CD4-positive, CD25-positive, alpha-beta regulatory T cell (primary cell): ENCODE measurements at regions not wholly inside any gene's neighbourhood (a gene's known extent, or its start where the extent isn't known, plus 50 kb on each side); places are given as distances from the start of the nearest gene placed in this dataset.

Experiments
- ATAC-seq, 2 donors: fragments of 150-1000 bp; cut with Tn5 transposase; one replicate each; pipeline ENCODE4 v1.10.0; 2021; ENCODE audit warnings: low read depth in 2 of 2, moderate number of reproducible peaks in 2 of 2, moderate library complexity in 1 of 2
- DNase-seq, 3 donors: peaks; one replicate each; pipeline versions ENCODE4 v3.0.0 to v3.0.0-alpha.2; 2012 to 2022; ENCODE audit warnings: mixed read lengths in 1 of 3
- H3K27ac ChIP-seq: one replicate; pipeline ENCODE4 v1.7.0; 2013; ENCODE audit warnings: mild to moderate bottlenecking, low read length; ENCODE audit not compliant: insufficient read depth, poor library complexity, severe bottlenecking
- H3K27me3 ChIP-seq: one replicate; pipeline ENCODE4 v1.7.0; 2013; ENCODE audit warnings: low read length; ENCODE audit not compliant: control insufficient read depth, insufficient read depth
- H3K36me3 ChIP-seq: one replicate; pipeline ENCODE4 v1.7.0; 2013; ENCODE audit warnings: mild to moderate bottlenecking, low read length, moderate library complexity; ENCODE audit not compliant: control insufficient read depth, insufficient read depth
- H3K4me1 ChIP-seq: 2 replicates; pipeline ENCODE4 v1.7.0; 2013; ENCODE audit warnings: mild to moderate bottlenecking, low read length; ENCODE audit not compliant: insufficient read depth, control insufficient read depth, poor library complexity, severe bottlenecking
- H3K4me3 ChIP-seq: one replicate; pipeline ENCODE4 v1.7.0; 2013; ENCODE audit warnings: low read depth, mild to moderate bottlenecking, low read length, moderate library complexity
- H3K9me3 ChIP-seq, 2 experiments: 1 replicate in 1 of 2; 2 replicates in 1 of 2; pipeline ENCODE4 v1.7.0; 2013; ENCODE audit warnings: low read length in 2 of 2, mild to moderate bottlenecking in 1 of 2, moderate library complexity in 1 of 2; ENCODE audit not compliant: control insufficient read depth in 2 of 2
- H3K27ac Mint-ChIP-seq, 3 donors: one replicate each; pipeline ENCODE4 v1.8.0; 2020 to 2022; ENCODE audit warnings: mild to moderate bottlenecking in 3 of 3, mixed read lengths in 3 of 3, moderate library complexity in 2 of 3
- H3K27me3 Mint-ChIP-seq: one replicate; pipeline ENCODE4 v1.8.0; 2022; ENCODE audit warnings: mild to moderate bottlenecking, mixed read lengths
- H3K36me3 Mint-ChIP-seq: one replicate; pipeline ENCODE4 v1.8.0; 2020; ENCODE audit warnings: mixed read lengths
- H3K4me1 Mint-ChIP-seq, 4 donors: one replicate each; pipeline ENCODE4 v1.8.0; 2020 to 2022; ENCODE audit warnings: mixed read lengths in 4 of 4, mild to moderate bottlenecking in 1 of 4
- H3K4me3 Mint-ChIP-seq, 4 donors: one replicate each; pipeline ENCODE4 v1.8.0; 2020 to 2022; ENCODE audit warnings: mild to moderate bottlenecking in 4 of 4, mixed read lengths in 4 of 4, moderate library complexity in 3 of 4
- H3K9me3 Mint-ChIP-seq, 7 donors: one replicate each; pipeline ENCODE4 v1.8.0; 2020 to 2022; ENCODE audit warnings: mixed read lengths in 7 of 7, mild to moderate bottlenecking in 3 of 7, moderate library complexity in 2 of 7

DNA sequence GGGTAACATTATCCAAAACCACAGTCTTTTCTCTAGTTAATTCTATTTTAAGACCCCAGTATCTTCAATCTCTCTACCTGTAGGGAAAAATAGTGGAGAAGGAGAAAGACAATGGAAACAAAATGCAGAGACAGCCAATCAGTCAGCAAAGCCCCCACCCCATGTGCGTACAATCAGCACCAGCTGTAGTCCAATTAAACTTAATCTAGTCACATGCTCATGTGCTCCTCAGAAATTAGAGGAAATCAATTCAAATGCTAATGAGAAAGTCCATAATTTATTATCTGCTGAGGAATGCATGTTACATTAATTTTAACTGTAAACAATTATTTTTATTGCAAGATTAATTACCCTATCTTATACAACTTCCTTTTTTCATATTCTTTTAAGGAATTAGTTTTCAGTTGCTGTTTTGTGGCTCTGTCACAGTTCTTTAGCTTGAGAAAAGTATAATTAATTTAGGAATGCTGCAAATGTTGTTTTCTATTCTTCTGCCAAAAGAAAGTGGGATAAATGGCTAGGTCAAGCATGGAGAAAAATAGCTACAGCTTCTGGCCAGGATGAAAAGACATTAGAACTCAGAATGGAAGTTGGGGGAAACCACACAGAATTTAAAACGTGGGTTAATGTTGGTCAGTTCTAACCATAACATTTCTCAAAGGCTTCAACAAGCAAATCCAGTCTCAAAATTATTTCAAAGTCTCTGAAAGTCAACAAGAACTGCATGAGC lies 232.4 kb upstream of the HNRNPA3 start:
- Histone ChIP-seq H3K4me3 (no peak overlapping the region), H3K27me3 (peaks cover 18% of the 10 kb centered on the region), H3K4me1 (no peaks in the 10 kb centered on the region), H3K9me3 (no peaks in the 10 kb centered on the region), H3K36me3 (no peaks in the 10 kb centered on the region), H3K27ac (no peak overlapping the region)
- Mint-ChIP-seq H3K36me3 (no peaks in the 10 kb centered on the region), H3K9me3 (peaks cover 0 to 1% (median 0%) of the 10 kb centered on the region in 7 donors), H3K4me1 (peaks cover 0 to 5% (median 0%) of the 10 kb centered on the region in 4 donors), H3K27ac (no peak overlapping the region), H3K27me3 (peaks cover 33% of the 10 kb centered on the region), H3K4me3 (no peak overlapping the region)
- DNase-seq (no peak), ATAC-seq (no peak)

DNA sequence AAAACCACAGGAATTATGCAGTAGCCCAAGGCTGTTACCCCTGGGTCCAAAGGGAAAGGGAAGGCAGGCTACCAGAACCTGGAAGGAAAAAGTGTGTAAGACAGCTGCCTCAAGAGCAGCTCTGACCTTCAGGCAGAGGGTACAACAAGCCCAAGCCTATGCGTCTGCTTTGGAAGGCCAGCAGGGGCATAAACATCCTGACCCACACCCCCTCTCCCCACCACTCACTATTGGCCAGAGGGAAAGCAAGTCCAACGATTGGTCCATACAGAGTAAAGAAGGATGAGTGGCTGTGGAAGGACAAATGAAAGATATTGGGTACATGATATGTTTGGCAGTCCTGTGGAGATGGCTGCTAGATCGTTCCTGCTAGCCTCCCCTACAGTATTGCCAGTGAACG lies 227.6 kb upstream of the HNRNPA3 start:
- no peak for ATAC-seq
- no peaks in the 10 kb centered on the region for H3K36me3 ChIP-seq
- no peaks in the 10 kb centered on the region for H3K36me3 Mint-ChIP-seq

DNA sequence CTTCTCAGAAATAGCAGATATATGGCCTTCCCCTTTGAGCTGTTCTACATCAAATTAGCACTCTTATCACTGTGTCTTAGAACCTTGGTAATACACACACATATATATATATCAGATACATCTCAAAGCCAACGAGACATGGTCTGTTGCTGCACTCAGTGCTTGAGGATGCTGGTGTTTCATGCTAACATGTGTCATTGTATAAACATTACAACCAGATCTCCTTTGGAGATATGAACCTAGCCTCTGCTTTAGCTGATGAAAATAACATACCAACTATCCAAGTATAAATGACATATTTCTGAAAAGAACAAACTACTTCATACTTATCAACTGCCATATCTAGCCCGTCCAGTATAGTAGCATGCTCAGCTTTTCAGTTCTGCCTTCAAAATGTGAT lies 226.7 kb upstream of the HNRNPA3 start:
- no peaks in the 10 kb centered on the region for H3K4me1 ChIP-seq
- H3K4me3 Mint-ChIP-seq: no peak overlapping the region
- no peaks in the 10 kb centered on the region for H3K9me3 ChIP-seq
- peaks cover 0 to 5% (median 0%) of the 10 kb centered on the region in 4 donors for H3K4me1 Mint-ChIP-seq
- H3K27me3 Mint-ChIP-seq: peaks cover 56% of the 10 kb centered on the region
- H3K36me3 ChIP-seq: no peaks in the 10 kb centered on the region
- no peak overlapping the region for H3K27ac ChIP-seq
- DNase-seq (no peak), ATAC-seq (no peak)
- no peaks in the 10 kb centered on the region for H3K36me3 Mint-ChIP-seq
- H3K4me3 ChIP-seq: no peak overlapping the region
- H3K27me3 ChIP-seq: peaks cover 40% of the 10 kb centered on the region
- peaks cover 0 to 2% (median 0%) of the 10 kb centered on the region in 7 donors for H3K9me3 Mint-ChIP-seq
- peak overlapping the region in 1 of 3 donors; percentile 0 for H3K27ac Mint-ChIP-seq

More for the DNA sequence above, 227.6 kb upstream of the HNRNPA3 start:
- H3K4me3 Mint-ChIP-seq: no peak overlapping the region
- no peak for DNase-seq
- Histone ChIP-seq H3K4me1 (no peaks in the 10 kb centered on the region), H3K27me3 (peaks cover 40% of the 10 kb centered on the region), H3K4me3 (no peak overlapping the region), H3K27ac (no peak overlapping the region), H3K9me3 (no peaks in the 10 kb centered on the region)
- H3K27ac Mint-ChIP-seq: no peak overlapping the region
- H3K4me1 Mint-ChIP-seq: peaks cover 0 to 5% (median 0%) of the 10 kb centered on the region in 4 donors
- H3K9me3 Mint-ChIP-seq: peaks cover 0 to 2% (median 0%) of the 10 kb centered on the region in 7 donors
- H3K27me3 Mint-ChIP-seq: peaks cover 56% of the 10 kb centered on the region

DNA sequence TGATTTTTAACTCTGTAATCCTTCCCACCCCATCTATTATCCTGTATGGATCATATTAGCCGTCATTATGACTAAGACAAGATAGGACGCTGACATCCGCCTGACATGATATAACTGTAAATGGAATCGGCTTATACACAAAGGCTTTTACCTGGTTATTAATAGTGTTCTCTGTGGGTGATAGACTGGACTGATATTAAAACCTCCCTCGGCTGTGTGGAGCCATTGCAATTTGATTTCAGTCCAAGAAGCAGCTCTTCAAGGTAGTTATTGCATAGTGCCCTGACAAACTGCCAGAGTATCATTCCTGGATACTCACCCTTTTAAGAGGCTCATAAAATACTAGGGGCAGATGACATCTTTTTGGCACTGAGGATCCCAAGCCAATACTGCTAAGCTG lies 226.1 kb upstream of the HNRNPA3 start:
- DNase-seq (no peak), ATAC-seq (no peak)
- H3K27me3 Mint-ChIP-seq: peaks cover 57% of the 10 kb centered on the region
- H3K4me1 Mint-ChIP-seq: peaks cover 0 to 1% (median 0%) of the 10 kb centered on the region in 4 donors
- H3K9me3 ChIP-seq: no peaks in the 10 kb centered on the region
- H3K27ac ChIP-seq: no peak overlapping the region
- no peaks in the 10 kb centered on the region for H3K4me1 ChIP-seq
- no peaks in the 10 kb centered on the region for H3K36me3 ChIP-seq
- H3K4me3 Mint-ChIP-seq: no peak overlapping the region
- H3K27ac Mint-ChIP-seq: no peak overlapping the region
- H3K27me3 ChIP-seq: peaks cover 39% of the 10 kb centered on the region
- peaks cover 0 to 2% (median 0%) of the 10 kb centered on the region in 7 donors for H3K9me3 Mint-ChIP-seq
- no peak overlapping the region for H3K4me3 ChIP-seq
- no peaks in the 10 kb centered on the region for H3K36me3 Mint-ChIP-seq

DNA sequence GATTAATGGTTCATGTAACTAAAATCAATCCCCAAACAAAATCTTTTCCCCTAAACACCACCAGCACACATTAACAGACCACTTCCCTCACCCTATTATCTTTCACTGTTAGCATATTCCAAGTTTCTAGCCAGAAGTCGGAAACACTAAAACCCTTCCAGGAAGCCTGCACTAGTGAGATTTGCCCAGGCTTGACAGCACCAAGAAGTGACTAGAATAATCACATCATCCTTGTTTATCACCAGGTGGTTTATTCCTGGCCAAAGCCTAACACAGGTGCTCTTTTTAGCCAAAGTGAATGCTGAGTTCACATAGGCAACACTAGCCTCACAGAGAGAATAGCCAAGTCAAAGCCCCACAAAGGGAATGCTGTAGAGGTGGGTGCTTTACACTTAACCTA lies 221.2 kb upstream of the HNRNPA3 start:
- H3K4me1 Mint-ChIP-seq: peaks cover 0 to 4% (median 0%) of the 10 kb centered on the region in 4 donors
- Histone ChIP-seq H3K4me1 (no peaks in the 10 kb centered on the region), H3K27me3 (peaks cover 27% of the 10 kb centered on the region), H3K27ac (no peak overlapping the region), H3K9me3 (no peaks in the 10 kb centered on the region), H3K4me3 (no peak overlapping the region), H3K36me3 (no peaks in the 10 kb centered on the region)
- peaks cover 0 to 6% (median 2%) of the 10 kb centered on the region in 7 donors for H3K9me3 Mint-ChIP-seq
- peak overlapping the region in 1 of 3 donors; percentile 16 for H3K27ac Mint-ChIP-seq
- ATAC-seq: no peak
- no peaks in the 10 kb centered on the region for H3K36me3 Mint-ChIP-seq
- DNase-seq: no peak
- no peak overlapping the region for H3K4me3 Mint-ChIP-seq
- peaks cover 36% of the 10 kb centered on the region for H3K27me3 Mint-ChIP-seq

DNA sequence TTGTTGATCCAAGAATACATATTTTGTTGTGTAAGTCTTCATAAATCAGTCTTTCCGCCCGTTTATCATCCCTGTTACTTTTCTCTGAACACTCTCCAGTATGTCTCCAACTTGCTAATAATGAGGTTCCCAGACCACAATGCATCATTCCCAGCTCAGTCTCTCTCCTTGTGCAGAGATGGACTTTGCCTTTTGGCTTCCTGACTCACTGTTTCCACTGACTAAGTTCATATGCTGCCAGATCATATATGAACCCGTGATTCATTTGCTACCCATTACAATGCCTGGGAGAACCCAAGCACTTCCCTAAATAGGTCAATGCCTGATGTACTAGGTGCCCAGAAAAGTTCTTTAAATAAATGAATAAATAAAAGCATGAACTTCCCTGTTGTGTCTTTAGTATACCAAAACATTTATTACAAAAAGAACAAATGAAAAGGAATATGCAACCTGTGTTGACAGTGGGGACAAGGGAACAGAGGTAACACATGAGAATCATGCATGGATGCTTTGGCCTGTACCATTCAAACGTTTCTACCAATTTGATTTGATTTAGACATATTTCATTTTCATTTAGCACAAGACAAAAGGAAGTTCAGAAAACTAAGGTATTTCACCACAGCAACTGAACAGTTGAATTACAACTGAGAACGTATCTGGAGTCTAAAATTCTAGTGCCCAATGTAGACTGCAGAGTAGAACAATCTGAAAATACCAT lies 215.4 kb upstream of the HNRNPA3 start:
- Histone ChIP-seq H3K36me3 (no peaks in the 10 kb centered on the region), H3K4me3 (peak overlapping the region; percentile 51), H3K27me3 (peaks cover 4% of the 10 kb centered on the region), H3K4me1 (peaks cover 4% of the 10 kb centered on the region), H3K27ac (no peak overlapping the region), H3K9me3 (no peaks in the 10 kb centered on the region)
- Mint-ChIP-seq H3K4me1 (peaks cover 4 to 22% (median 16%) of the 10 kb centered on the region in 4 donors), H3K9me3 (peaks cover 0 to 3% (median 2%) of the 10 kb centered on the region in 7 donors), H3K36me3 (no peaks in the 10 kb centered on the region), H3K4me3 (peak overlapping the region; percentile 6 to 41 (median 19)), H3K27me3 (peaks cover 5% of the 10 kb centered on the region), H3K27ac (peak overlapping the region in 1 of 3 donors; percentile 68)
- ATAC-seq (peak in 1 of 2 donors; percentile 29), DNase-seq (peak in 1 of 3 donors; percentile 64)

DNA sequence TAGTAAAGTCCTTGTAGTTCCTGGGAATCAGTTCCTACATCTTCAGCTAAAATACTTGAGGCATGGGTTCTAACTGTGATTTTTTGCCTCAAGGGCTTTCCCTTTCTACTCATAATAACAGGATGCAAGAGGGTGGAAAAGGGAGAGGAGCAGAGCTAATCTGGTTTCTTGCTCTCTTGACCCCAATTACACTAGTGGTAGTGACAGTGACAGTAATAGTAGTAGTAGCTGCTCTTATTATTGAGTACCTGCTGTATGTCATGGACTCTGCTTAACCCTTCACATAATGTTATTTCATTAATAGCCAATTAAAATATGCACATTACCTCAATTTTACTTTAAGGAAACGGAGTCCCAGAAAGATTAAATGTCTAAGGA lies 214.8 kb upstream of the HNRNPA3 start:
- Histone ChIP-seq H3K27ac (no peak overlapping the region), H3K9me3 (no peaks in the 10 kb centered on the region), H3K36me3 (no peaks in the 10 kb centered on the region), H3K4me1 (peaks cover 4% of the 10 kb centered on the region), H3K4me3 (peak overlapping the region; percentile 51), H3K27me3 (peaks cover 2% of the 10 kb centered on the region)
- peak overlapping the region in 2 of 4 donors; percentile 6 to 41 for H3K4me3 Mint-ChIP-seq
- H3K4me1 Mint-ChIP-seq: peaks cover 4 to 22% (median 16%) of the 10 kb centered on the region in 4 donors
- DNase-seq (no peak), ATAC-seq (no peak)
- H3K9me3 Mint-ChIP-seq: peaks cover 0 to 3% (median 2%) of the 10 kb centered on the region in 7 donors
- peak overlapping the region in 1 of 3 donors; percentile 68 for H3K27ac Mint-ChIP-seq
- H3K36me3 Mint-ChIP-seq: no peaks in the 10 kb centered on the region
- H3K27me3 Mint-ChIP-seq: peaks cover 5% of the 10 kb centered on the region
